Parathyroid adenoma (tissue), 2 donors: ENCODE measurements at regions not wholly inside any gene's neighbourhood (a gene's known extent, or its start where the extent isn't known, plus 50 kb on each side); places are given as distances from the start of the nearest gene placed in this dataset.

Experiments used
- H2AFZ ChIP-seq: fragments of 300-600 bp; sonication (generic); one replicate; pipeline ENCODE4 v1.7.0; 2017; ENCODE audit warnings: antibody characterized with exemption, mild to moderate bottlenecking
- H3K27ac ChIP-seq: fragments of 300-600 bp; sonication (generic); one replicate; pipeline ENCODE4 v1.7.0; 2017
- H3K27me3 ChIP-seq: fragments of 300-600 bp; sonication (generic); one replicate; pipeline ENCODE4 v1.7.0; 2017; ENCODE audit warnings: low read length; ENCODE audit not compliant: control insufficient read depth, insufficient read depth
- H3K36me3 ChIP-seq: fragments of 300-600 bp; sonication (generic); one replicate; pipeline ENCODE4 v1.7.0; 2017; ENCODE audit warnings: low read length; ENCODE audit not compliant: control insufficient read depth, insufficient read depth
- H3K4me1 ChIP-seq: fragments of 300-600 bp; sonication (generic); one replicate; pipeline ENCODE4 v1.7.0; 2017; ENCODE audit warnings: control low read depth
- H3K4me2 ChIP-seq: fragments of 300-600 bp; sonication (generic); one replicate; pipeline ENCODE4 v1.7.0; 2017; ENCODE audit warnings: low read length
- H3K4me3 ChIP-seq: fragments of 300-600 bp; sonication (generic); one replicate; pipeline ENCODE4 v1.7.0; 2017; ENCODE audit warnings: low read depth, low read length
- H3K79me2 ChIP-seq: fragments of 300-600 bp; sonication (generic); one replicate; pipeline ENCODE4 v1.7.0; 2017; ENCODE audit warnings: control low read depth
- H3K9ac ChIP-seq: fragments of 300-600 bp; sonication (generic); one replicate; pipeline ENCODE4 v1.7.0; 2017; ENCODE audit warnings: mild to moderate bottlenecking
- H3K9me3 ChIP-seq: fragments of 300-600 bp; sonication (generic); one replicate; pipeline ENCODE4 v1.7.0; 2017; ENCODE audit warnings: low read length; ENCODE audit not compliant: control insufficient read depth
- TF ChIP-seq, protein P1 (sequence below): fragments of 300-600 bp; sonication (generic); IDR thresholded peaks from one replicate; pipeline ENCODE4 v1.7.0; 2017; ENCODE audit warnings: antibody characterized with exemption, mild to moderate bottlenecking
- donor health status: primary hyperparathyroidism.

DNA sequence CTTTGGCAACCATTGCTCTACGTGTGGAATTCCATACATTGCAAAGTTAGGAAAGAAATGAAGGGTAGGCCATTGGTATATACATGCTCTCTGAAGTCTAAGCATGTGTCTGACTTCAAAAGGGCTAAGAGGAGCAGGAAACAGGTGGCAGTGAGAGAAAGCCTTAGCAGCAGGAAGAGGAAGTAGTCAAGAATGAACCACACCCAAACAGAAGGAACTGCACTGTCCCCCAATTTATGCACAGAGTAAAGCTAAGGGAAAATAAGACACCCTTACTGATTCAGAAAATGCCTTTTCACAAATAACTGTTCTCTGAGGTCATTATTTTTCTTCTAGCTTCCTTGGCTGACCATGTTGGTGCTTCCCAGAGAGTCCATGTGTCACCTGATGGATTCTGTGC is 575.4 kb downstream of the NTRK3 start:
- Histone ChIP-seq H3K9ac (no peak overlapping the region), H3K79me2 (no peaks in the 10 kb centered on the region), H3K4me1 (no peaks in the 10 kb centered on the region), H3K36me3 (no peaks in the 10 kb centered on the region), H3K9me3 (no peaks in the 10 kb centered on the region), H2AFZ (no peak overlapping the region), H3K4me2 (no peak overlapping the region), H3K27ac (no peak overlapping the region), H3K27me3 (no peaks in the 10 kb centered on the region), H3K4me3 (no peak overlapping the region)
- TF ChIP-seq, protein P1, sequence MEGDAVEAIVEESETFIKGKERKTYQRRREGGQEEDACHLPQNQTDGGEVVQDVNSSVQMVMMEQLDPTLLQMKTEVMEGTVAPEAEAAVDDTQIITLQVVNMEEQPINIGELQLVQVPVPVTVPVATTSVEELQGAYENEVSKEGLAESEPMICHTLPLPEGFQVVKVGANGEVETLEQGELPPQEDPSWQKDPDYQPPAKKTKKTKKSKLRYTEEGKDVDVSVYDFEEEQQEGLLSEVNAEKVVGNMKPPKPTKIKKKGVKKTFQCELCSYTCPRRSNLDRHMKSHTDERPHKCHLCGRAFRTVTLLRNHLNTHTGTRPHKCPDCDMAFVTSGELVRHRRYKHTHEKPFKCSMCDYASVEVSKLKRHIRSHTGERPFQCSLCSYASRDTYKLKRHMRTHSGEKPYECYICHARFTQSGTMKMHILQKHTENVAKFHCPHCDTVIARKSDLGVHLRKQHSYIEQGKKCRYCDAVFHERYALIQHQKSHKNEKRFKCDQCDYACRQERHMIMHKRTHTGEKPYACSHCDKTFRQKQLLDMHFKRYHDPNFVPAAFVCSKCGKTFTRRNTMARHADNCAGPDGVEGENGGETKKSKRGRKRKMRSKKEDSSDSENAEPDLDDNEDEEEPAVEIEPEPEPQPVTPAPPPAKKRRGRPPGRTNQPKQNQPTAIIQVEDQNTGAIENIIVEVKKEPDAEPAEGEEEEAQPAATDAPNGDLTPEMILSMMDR, result no peak

DNA sequence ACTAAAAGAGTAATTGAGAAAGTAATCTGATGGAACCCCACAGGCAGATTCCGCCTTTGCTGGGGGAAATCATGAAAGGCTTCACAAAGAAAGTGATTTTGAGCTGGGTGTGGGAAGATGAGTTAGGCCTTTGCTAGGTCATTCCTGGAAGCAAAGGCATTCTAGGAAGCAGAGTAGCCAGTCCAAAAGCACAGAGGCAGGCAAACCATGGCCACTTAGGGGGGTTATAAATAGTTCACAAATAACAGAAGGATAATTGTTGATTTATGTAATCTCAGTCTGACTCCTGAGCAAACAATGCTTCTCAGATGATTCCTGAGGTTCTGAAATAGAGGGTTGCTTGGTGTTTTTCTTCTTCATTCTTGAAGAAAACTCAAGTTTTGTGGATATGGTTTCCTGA is 576.3 kb downstream of the NTRK3 start:
- no peaks in the 10 kb centered on the region for H3K79me2 ChIP-seq
- no peaks in the 10 kb centered on the region for H3K9me3 ChIP-seq
- no peak overlapping the region for H3K4me3 ChIP-seq
- H3K4me2 ChIP-seq, result no peak overlapping the region
- no peaks in the 10 kb centered on the region for H3K36me3 ChIP-seq
- H3K4me1 ChIP-seq, result no peaks in the 10 kb centered on the region
- H3K9ac ChIP-seq, result no peak overlapping the region
- no peak overlapping the region for H2AFZ ChIP-seq
- no peaks in the 10 kb centered on the region for H3K27me3 ChIP-seq
- no peak overlapping the region for H3K27ac ChIP-seq
- TF ChIP-seq, protein P1, result no peak

DNA sequence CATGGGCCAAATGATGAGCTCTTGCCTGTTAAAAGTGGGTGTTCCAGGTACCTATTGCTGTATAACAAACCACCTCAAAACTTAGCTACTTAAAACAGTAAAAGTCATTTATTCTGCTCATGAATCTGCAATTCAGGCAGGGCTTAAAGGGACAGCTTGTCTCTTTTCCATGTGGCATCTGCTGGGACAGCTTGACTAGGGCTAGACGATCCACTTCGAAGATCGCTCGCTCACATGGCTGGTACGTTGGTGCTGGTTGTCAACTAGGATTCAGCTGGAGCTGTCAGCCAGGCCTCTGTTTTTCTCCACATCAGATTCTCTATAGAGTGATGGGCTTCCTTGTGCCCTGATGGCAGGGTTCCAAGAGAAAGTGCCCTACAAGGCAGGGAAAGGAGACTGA is 581.3 kb downstream of the NTRK3 start:
- TF ChIP-seq, protein P1, result no peak
- Histone ChIP-seq H3K4me1 (no peaks in the 10 kb centered on the region), H2AFZ (no peak overlapping the region), H3K36me3 (no peaks in the 10 kb centered on the region), H3K4me3 (no peak overlapping the region), H3K4me2 (no peak overlapping the region), H3K79me2 (no peaks in the 10 kb centered on the region), H3K9ac (no peak overlapping the region), H3K9me3 (no peaks in the 10 kb centered on the region), H3K27me3 (no peaks in the 10 kb centered on the region), H3K27ac (no peak overlapping the region)

DNA sequence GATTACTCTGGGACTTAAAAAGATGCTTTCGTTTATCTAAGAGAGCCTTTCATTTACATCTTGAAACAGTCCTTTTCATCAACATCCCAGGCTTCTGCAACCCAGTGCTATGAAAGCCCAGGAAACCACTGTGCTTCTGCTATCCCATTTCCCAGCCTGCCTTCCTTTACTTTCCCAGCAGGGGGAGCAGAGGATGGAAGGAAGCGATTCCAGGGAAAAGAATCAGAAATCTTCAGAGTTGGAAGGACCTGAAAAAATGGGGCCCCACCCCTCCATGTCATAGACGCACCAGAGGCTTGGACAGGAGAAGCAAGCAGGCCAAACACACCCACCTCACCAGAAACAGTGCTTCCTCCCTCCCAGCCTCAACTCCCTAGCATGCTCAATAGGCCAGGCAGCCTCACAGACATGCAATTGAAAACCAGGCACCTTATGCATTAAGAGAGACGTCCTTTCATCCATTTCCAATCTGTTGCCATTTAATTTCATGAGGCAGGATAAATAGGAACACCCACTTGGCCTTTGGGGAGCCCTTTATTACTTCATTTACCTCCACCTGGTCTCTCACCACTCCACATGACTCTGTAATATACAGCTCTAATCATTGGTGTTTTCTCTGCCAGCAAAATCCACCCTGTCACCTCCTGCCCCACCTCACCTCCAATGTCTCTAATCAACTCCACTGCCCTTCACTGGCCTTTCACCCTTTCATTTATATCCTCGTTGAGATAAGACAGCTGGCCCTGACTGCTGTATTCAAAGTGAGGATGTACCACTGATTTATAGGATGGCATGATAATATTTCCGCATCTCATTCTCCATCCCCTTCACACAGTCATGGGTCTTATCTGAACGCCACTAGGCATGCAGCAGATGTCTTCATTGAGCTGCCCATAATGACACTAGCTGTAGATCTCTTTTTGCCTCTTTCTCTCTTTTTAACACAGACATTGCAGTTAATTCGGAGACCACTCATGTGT is 583.9 kb downstream of the NTRK3 start:
- no peaks in the 10 kb centered on the region for H3K27me3 ChIP-seq
- no peak overlapping the region for H3K27ac ChIP-seq
- no peaks in the 10 kb centered on the region for H3K36me3 ChIP-seq
- H3K4me1 ChIP-seq, result no peaks in the 10 kb centered on the region
- no peak overlapping the region for H2AFZ ChIP-seq
- H3K4me2 ChIP-seq, result no peak overlapping the region
- H3K4me3 ChIP-seq, result no peak overlapping the region
- H3K9me3 ChIP-seq, result no peaks in the 10 kb centered on the region
- no peak overlapping the region for H3K9ac ChIP-seq
- no peaks in the 10 kb centered on the region for H3K79me2 ChIP-seq
- TF ChIP-seq, protein P1, result peak; percentile 17

DNA sequence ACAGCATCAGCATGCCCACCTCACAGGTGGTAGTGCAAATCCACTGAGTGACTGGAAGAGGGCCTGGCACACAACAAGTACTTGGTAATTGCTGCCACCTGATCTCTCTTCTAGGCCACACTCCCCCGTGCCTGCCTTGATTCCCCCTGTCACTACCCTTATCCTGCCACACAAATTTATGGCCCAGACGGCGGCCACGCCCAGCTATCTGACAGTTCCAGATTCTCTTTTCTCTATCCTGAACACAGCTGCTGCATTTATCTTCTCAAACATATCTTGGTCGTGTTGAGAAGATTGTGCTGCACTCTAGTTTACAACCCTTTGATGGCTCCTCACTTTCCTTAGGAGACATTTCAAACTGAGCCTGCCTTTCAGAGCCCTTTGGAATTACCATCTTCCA is 585.2 kb downstream of the NTRK3 start:
- H3K4me3 ChIP-seq, result no peak overlapping the region
- no peaks in the 10 kb centered on the region for H3K4me1 ChIP-seq
- no peak overlapping the region for H2AFZ ChIP-seq
- H3K27me3 ChIP-seq, result no peaks in the 10 kb centered on the region
- H3K4me2 ChIP-seq, result no peak overlapping the region
- no peaks in the 10 kb centered on the region for H3K9me3 ChIP-seq
- H3K36me3 ChIP-seq, result no peaks in the 10 kb centered on the region
- TF ChIP-seq, protein P1, result no peak
- H3K79me2 ChIP-seq, result no peaks in the 10 kb centered on the region
- no peak overlapping the region for H3K9ac ChIP-seq
- no peak overlapping the region for H3K27ac ChIP-seq
